ENCODE measurements at regions not wholly inside any gene's neighbourhood (a gene's known extent, or its start where the extent isn't known, plus 50 kb on each side); places are given as distances from the start of the nearest gene placed in this dataset.

DNA sequence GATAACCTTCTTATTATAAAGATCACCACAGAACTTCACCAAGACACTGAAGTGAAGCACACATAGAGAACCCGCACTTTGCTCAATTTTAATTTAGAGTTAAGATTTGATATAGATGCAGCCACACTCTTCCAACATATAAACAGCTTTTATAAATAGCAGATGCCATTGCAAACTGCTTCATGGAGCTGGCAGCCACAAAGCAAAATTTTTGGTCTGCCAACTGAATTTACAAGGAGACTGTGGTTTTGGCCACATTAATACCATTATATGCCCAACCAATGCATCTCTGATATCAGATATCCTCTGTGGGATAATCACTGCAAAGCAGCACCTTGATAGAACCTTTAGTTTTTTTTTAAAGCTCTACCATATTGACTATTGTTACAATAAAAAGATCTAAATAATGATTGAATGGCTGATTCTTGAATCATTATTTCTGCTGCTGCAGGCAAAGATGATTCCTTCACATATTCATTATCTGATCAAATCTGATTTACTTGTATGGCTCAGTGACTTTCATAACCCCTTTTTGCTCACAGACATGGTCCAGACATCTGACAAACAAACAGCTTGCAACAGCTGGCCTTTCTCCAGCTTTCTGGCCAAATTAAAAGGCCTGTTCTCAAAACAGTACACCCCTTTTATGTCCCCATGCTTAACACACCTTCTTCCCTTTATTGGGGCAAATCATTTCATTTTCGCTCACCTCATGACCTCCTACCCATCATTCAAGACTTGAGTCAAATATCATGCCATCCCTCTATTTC, 88.4 kb downstream of the METTL4 start:
- no peak for DNase-seq (ENCODE audit: low read depth in 2 of 2)

DNA sequence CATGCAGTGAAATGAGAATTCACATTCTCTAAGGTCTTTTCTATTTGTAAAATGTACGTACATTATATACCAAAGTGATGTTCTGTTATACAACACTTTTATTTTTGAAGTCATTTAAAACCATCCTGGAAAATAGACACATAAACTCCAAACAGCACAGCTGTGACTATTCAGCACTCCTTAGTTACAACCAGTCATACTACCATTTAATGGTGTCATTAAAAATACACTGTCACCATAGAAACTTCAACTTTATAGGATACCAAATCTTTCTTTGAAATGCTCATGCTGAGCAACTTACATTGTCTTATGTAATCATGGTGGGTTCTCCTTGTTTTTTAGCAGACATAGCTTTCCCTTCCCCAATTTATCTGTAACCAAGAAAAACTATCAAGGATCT, 85.3 kb downstream of the METTL4 start:
- DNase-seq (ENCODE audit: low read depth in 2 of 2), result no peak

DNA sequence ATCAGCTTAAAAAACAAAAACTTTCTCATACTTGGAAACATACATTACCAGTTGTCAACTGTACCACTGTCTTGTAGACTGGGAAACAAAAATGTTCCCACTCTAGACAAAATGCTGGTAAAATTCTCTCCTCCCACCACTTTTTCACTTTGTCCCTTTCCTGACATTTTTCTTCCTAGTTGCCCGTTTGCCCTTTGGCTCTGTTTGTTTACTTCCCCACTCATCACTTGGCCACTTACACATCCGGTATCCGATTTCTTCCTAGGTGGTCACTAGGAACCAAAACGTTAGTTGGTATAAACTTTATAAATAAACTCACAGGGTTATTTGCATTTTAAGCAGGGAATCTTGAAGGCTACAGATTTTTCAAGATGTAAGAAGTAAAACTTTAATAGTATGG, 84.9 kb downstream of the METTL4 start:
- no peak for DNase-seq (ENCODE audit: low read depth in 2 of 2)
